Ascending aorta (tissue), 2 donors: ENCODE measurements at regions not wholly inside any gene's neighbourhood (a gene's known extent, or its start where the extent isn't known, plus 50 kb on each side); places are given as distances from the start of the nearest gene placed in this dataset.

Experiments used
- DNase-seq, 2 donors: peaks; one replicate each; pipeline ENCODE4 v3.0.0-alpha.2; 2019; ENCODE audit warnings: low spot score in 2 of 2
- H3K27ac ChIP-seq, 2 donors: fragments of 200-600 bp; sonication (generic); one replicate each; pipeline ENCODE4 v1.5.1; 2016 to 2017; ENCODE audit warnings: mild to moderate bottlenecking in 1 of 2
- H3K27me3 ChIP-seq: fragments of 200-600 bp; sonication (generic); one replicate; pipeline ENCODE4 v1.5.1; 2017
- H3K36me3 ChIP-seq, 2 donors: fragments of 200-600 bp; sonication (generic); one replicate each; pipeline ENCODE4 v1.5.1; 2016
- H3K4me1 ChIP-seq, 2 donors: fragments of 200-600 bp; sonication (generic); one replicate each; pipeline ENCODE4 v1.5.1; 2016 to 2017; ENCODE audit warnings: mild to moderate bottlenecking in 1 of 2
- H3K4me3 ChIP-seq, 2 donors: fragments of 200-600 bp; sonication (generic); one replicate each; pipeline ENCODE4 v1.5.1; 2016 to 2017; ENCODE audit warnings: mild to moderate bottlenecking in 1 of 2
- H3K9me3 ChIP-seq, 2 donors: fragments of 200-600 bp; sonication (generic); one replicate each; pipeline ENCODE4 v1.5.1; 2016
- intact Hi-C: fragments of 100-400 bp; cut with DNase I; formaldehyde crosslinking; loops from one replicate; pipeline ENCODE4 v1.15.1; 2023
- TF ChIP-seq, protein P1 (sequence below), 3 experiments: fragments of 200-600 bp in 2 of 3; fragments of 450-650 bp in 1 of 3; sonication (generic) in 2 of 3; IDR thresholded peaks; one replicate each; pipeline ENCODE4 v1.5.1; 2016 to 2019; ENCODE audit warnings: antibody characterized with exemption in 3 of 3, mild to moderate bottlenecking in 1 of 3, moderate library complexity in 1 of 3

DNA sequence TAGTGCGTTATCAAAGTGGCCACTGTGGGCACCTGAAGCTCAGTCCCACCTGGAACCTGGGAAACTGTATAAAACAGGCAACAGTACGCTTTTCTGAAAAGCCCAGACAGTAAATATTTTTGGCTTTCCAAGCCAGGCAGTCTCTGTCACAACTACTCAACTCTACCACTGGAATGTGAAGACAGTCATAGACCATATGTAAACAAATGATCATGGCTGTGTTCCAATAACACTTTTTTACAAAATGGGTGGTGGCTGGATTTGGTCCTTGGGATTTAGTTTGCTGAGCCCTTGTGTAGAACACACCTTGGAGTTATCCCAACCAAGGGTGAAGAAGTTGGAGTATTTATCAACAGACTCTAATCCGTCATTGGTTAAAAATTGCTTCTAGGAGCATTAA lies 259.9 kb downstream of the SKIDA1 start:
- intact Hi-C loops, result no loop called here
- H3K9me3 ChIP-seq, result no peaks in the 10 kb centered on the region
- TF ChIP-seq, protein P1, sequence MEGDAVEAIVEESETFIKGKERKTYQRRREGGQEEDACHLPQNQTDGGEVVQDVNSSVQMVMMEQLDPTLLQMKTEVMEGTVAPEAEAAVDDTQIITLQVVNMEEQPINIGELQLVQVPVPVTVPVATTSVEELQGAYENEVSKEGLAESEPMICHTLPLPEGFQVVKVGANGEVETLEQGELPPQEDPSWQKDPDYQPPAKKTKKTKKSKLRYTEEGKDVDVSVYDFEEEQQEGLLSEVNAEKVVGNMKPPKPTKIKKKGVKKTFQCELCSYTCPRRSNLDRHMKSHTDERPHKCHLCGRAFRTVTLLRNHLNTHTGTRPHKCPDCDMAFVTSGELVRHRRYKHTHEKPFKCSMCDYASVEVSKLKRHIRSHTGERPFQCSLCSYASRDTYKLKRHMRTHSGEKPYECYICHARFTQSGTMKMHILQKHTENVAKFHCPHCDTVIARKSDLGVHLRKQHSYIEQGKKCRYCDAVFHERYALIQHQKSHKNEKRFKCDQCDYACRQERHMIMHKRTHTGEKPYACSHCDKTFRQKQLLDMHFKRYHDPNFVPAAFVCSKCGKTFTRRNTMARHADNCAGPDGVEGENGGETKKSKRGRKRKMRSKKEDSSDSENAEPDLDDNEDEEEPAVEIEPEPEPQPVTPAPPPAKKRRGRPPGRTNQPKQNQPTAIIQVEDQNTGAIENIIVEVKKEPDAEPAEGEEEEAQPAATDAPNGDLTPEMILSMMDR (IDR thresholded peaks at IDR 0.05), result no peak
- DNase-seq, result no peak
- H3K4me1 ChIP-seq, result no peaks in the 10 kb centered on the region
- H3K27ac ChIP-seq, result no peak overlapping the region
- H3K4me3 ChIP-seq, result no peak overlapping the region
- no peaks in the 10 kb centered on the region for H3K27me3 ChIP-seq
- H3K36me3 ChIP-seq, result no peaks in the 10 kb centered on the region

DNA sequence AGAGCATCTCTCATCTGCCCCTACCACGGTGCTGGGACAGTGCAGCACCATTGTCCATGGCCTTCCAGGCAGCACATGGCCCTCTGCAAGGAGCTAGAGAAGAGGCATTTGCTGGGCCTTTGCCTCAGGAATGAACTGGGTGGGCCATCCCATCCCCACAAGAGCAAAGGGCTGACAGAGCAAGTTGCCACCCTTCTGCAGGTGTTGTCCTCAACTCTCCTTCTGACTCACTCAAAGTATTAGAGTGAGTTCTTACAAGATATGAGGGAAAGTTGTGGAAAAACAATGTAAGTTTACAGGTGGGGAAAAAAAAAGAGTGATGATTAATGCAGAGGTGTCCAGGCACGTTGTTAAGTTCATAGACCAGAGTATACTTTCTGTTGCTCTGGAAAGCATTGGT lies 261.2 kb downstream of the SKIDA1 start:
- Histone ChIP-seq H3K9me3 (no peaks in the 10 kb centered on the region), H3K4me1 (no peaks in the 10 kb centered on the region), H3K27ac (no peak overlapping the region), H3K4me3 (no peak overlapping the region), H3K36me3 (no peaks in the 10 kb centered on the region), H3K27me3 (no peaks in the 10 kb centered on the region)
- TF ChIP-seq, protein P1 (IDR thresholded peaks at IDR 0.05), result no peak
- intact Hi-C loops, result no loop called here
- DNase-seq, result no peak

DNA sequence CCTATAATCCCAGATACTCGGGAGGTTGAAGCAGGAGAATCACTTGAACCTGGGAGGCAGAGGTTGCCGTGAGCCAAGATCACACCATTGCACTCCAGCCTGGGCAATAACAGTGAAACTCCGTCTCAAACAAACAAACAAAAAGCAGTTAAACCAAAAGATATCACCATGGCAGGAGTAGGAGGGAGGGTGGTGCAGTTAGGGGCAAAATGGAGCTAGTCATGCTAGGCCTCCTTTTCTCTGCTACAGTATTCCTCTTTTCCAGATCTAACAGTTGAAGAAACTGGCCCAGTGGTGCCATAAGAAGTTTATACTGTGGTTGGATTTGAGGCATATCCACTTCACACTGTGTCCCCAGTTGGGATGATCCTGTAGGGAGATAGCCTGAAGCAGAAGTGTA lies 261.6 kb downstream of the SKIDA1 start:
- no peaks in the 10 kb centered on the region for H3K9me3 ChIP-seq
- H3K36me3 ChIP-seq, result no peaks in the 10 kb centered on the region
- no peaks in the 10 kb centered on the region for H3K27me3 ChIP-seq
- no peak overlapping the region for H3K4me3 ChIP-seq
- no peak for DNase-seq
- no peak overlapping the region for H3K27ac ChIP-seq
- TF ChIP-seq, protein P1 (IDR thresholded peaks at IDR 0.05), result no peak
- intact Hi-C loops, result no loop called here
- no peaks in the 10 kb centered on the region for H3K4me1 ChIP-seq

DNA sequence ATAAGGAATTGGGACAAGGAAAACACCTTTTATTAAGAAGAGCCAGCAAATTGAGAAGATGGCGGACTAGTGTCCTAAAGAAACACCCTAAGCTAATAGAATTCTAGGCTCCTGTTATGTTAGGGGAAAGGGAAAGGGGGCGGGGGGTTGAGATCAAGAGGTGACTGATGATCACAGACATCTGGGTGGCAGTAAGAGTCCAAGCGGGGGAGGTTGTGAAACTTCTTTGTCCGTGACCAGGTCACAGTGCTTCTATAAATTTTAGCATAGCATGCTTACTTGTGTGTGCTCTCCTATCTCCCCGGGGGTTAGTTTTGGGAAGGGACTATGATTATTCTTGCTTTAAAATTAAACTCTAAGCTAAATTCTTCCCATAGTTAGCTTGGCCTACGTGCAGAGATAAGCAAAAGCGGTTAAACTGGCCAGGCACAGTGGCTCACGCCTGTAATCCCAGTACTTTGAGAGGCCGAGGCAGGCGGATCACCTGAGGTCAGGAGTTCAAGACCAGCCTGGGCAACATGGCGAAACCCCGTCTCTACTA lies 262.1 kb downstream of the SKIDA1 start:
- Histone ChIP-seq H3K9me3 (no peaks in the 10 kb centered on the region), H3K36me3 (no peaks in the 10 kb centered on the region), H3K4me1 (no peaks in the 10 kb centered on the region), H3K27ac (no peak overlapping the region), H3K4me3 (no peak overlapping the region), H3K27me3 (no peaks in the 10 kb centered on the region)
- TF ChIP-seq, protein P1 (IDR thresholded peaks at IDR 0.05), result no peak
- no peak for DNase-seq
- intact Hi-C loops, result no loop called here

DNA sequence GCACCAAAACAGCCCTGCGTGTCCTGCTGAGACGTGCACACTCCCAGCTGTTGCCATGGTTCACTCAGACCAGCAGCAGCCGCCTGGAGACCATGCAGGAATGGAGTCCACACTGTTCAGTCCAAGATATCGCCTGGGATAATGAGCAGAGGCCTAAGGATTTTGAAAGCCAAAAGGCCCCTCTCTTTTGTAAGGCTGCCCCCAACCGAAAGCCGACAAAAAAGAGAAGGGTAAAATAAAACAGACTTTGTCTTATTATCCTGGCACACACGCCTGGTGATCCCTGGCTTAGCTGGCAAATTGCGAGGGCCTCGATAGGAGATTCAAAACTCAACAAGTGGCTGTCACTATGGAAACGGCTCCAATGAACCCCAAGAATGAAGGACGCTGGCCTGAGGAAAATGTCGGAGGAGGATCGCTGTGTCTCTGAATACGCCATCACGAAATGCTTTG lies 263.6 kb downstream of the SKIDA1 start:
- H3K27me3 ChIP-seq, result no peaks in the 10 kb centered on the region
- no peaks in the 10 kb centered on the region for H3K4me1 ChIP-seq
- intact Hi-C loops, result no loop called here
- DNase-seq, result no peak
- TF ChIP-seq, protein P1 (IDR thresholded peaks at IDR 0.05), result no peak
- no peaks in the 10 kb centered on the region for H3K9me3 ChIP-seq
- H3K36me3 ChIP-seq, result no peaks in the 10 kb centered on the region
- H3K4me3 ChIP-seq, result no peak overlapping the region
- no peak overlapping the region for H3K27ac ChIP-seq
